ENCODE measurements at regions not wholly inside any gene's neighbourhood (a gene's known extent, or its start where the extent isn't known, plus 50 kb on each side); places are given as distances from the start of the nearest gene placed in this dataset.

DNA sequence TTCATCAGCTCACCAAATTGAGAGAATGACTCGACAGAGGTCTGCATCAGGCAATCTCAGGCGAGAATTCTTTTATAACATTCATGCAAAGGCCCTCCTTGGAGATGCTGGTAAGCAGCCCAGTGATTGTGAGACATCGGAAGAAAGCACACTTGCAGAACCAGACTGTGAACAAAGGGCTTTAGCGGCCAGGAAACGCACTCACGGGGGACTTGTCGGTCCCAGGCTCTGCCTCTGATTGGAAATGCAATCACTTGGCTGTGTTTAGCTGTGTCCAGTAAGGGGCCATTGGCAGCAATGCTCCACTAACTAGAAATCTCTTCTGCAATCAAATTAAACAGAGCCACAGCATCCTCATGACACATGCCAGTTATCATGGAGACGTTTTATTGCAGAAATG, 226.7 kb upstream of the CDH13 start:
- H3K4me3 ChIP-seq (ENCODE audit: low read depth, low read length): no peak overlapping the region
- TF ChIP-seq, protein P1, sequence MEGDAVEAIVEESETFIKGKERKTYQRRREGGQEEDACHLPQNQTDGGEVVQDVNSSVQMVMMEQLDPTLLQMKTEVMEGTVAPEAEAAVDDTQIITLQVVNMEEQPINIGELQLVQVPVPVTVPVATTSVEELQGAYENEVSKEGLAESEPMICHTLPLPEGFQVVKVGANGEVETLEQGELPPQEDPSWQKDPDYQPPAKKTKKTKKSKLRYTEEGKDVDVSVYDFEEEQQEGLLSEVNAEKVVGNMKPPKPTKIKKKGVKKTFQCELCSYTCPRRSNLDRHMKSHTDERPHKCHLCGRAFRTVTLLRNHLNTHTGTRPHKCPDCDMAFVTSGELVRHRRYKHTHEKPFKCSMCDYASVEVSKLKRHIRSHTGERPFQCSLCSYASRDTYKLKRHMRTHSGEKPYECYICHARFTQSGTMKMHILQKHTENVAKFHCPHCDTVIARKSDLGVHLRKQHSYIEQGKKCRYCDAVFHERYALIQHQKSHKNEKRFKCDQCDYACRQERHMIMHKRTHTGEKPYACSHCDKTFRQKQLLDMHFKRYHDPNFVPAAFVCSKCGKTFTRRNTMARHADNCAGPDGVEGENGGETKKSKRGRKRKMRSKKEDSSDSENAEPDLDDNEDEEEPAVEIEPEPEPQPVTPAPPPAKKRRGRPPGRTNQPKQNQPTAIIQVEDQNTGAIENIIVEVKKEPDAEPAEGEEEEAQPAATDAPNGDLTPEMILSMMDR (IDR thresholded peaks at IDR 0.05; ENCODE audit: low read depth, low read length): no peak

DNA sequence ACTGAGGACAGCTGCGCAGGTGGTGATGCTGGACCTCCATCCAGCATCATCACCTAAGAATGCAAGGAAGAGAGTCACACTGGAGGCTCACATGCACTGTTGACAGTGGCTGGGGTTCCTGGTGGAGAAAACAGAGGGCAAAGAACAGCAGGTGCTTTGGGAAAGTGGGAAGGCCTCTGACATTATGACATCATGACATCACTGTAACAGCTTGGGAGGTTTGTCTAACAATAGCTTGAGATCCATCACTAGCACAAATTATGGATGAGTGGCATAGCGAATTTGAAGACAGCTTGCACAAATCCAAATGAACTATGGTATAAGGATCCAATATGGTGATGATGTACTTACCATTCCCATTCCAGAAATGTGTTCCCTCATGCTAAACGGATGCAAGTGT, 226.5 kb upstream of the MPHOSPH6 start:
- no peak overlapping the region for H3K4me3 ChIP-seq (ENCODE audit: low read depth, low read length)
- TF ChIP-seq, protein P1 (IDR thresholded peaks at IDR 0.05; ENCODE audit: low read depth, low read length): no peak

DNA sequence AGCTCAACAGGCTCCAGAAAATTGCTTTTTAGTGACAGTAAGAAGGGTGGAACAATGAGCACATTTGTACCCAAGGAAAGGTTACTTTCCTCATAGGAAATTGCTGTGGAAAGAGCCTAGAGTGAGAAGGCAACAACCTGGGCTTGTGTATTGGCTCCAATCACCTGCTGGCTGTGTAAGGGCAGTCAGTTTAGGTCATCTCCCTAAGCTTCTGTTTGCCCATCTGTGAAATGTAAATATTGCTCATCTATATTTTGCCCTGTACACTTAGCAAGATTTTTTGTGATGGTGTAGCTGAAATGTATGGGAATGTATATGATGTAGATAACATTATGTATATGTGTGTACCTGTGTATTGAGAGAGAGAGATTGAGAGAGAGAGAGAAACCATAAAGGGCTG, 225.2 kb upstream of the MPHOSPH6 start:
- H3K4me3 ChIP-seq (ENCODE audit: low read depth, low read length): no peak overlapping the region
- TF ChIP-seq, protein P1 (IDR thresholded peaks at IDR 0.05; ENCODE audit: low read depth, low read length): no peak

DNA sequence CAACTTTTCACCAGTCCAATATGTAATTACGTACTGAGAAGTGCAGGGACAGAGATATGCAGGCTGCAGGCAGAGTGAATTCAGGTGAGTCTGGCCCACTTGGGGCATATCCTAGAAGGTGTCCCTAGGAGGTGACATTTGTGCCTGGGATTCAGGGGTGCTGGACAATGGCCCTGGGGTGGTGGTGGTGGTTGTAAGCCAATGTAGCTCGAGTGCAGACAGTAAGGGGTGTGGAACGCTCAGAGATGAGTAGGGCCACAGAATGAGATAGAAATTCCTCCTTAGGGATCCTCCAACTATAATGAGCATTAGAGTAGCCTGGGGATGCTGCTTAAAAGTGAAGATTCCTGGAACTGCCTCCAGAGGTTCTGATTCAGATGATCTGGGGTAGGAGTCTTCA, 221.7 kb upstream of the MPHOSPH6 start:
- no peak overlapping the region for H3K4me3 ChIP-seq (ENCODE audit: low read depth, low read length)
- TF ChIP-seq, protein P1 (IDR thresholded peaks at IDR 0.05; ENCODE audit: low read depth, low read length): no peak

DNA sequence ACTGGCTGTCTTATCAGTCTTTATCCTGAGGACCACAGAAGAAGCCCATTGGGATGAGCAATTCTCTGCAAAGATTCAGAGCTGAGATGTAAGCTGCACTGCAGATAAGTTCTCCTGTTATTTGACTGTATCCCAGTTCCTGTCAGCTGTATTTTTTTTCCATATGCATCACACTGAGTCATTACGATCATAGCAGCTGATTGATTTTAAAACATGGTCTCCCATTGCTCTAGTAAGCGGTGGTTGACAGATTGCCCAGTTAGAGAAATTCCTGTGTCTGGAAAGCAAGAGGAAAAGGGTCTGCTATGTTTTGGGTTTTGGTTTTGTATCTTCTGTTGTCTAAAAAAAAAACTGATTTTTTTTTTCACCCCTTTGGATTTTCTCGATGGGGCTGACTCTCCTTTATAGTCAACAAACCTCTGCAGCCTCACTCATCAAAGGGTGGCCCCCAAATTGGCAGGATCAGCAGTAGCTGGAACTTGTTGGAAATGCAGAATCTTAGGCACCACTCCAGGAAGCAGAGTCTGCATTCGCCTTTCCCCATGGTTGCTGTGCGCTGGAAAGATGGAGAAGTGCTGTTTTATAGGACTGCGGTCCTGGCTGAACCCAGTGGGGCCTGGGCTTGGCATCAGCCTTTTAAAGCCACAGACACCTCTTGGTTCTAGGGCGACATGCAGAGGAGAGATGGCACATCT, 220.1 kb upstream of the MPHOSPH6 start:
- TF ChIP-seq, protein P1 (IDR thresholded peaks at IDR 0.05; ENCODE audit: low read depth, low read length): no peak
- H3K4me3 ChIP-seq (ENCODE audit: low read depth, low read length): no peak overlapping the region

DNA sequence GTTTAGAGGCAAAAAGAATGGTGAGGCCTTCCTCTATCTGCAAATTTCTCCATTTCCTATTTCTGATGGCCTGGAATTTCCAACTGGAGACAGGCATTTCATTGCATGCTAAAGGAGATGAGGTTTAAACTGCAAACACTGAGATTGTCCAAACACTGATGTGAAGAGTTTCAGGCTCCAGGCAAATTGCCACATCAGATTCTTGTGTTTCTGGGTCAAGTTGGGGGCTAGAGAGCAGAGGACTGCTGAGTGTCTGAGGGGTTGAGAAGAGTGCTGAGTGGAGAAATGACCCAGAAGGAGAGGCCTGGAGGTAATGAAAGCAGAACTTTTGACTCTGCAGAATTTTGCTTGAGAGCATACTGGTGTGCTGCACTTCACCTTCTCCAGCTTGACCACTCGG, 216.7 kb upstream of the MPHOSPH6 start:
- TF ChIP-seq, protein P1 (IDR thresholded peaks at IDR 0.05; ENCODE audit: low read depth, low read length): no peak
- no peak overlapping the region for H3K4me3 ChIP-seq (ENCODE audit: low read depth, low read length)

DNA sequence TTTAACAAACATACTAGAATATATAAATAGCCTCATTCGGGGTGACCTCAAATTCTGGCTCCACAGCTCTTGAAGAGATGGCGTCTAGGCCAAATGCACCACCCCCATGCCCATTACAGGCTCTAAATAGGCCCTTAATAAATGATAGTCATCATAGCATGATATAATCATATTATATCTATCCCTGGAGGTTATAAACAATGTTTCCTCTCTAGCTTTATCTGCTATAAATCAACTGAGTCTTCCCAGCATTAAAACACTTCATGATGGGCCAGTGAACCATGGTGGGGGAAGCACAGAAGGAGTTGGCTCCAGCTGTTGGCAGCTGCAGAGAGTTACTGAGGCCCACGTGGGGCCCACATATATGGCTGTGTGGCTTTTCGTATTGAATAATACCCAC, 214.9 kb upstream of the MPHOSPH6 start:
- TF ChIP-seq, protein P1 (IDR thresholded peaks at IDR 0.05; ENCODE audit: low read depth, low read length): no peak
- no peak overlapping the region for H3K4me3 ChIP-seq (ENCODE audit: low read depth, low read length)
